GM12892 (cell line): ENCODE measurements at regions not wholly inside any gene's neighbourhood (a gene's known extent, or its start where the extent isn't known, plus 50 kb on each side); places are given as distances from the start of the nearest gene placed in this dataset.

Experiments
- DNase-seq: peaks from one replicate; pipeline ENCODE4 v3.0.0; 2011; ENCODE audit not compliant: insufficient read length
- FAIRE-seq: peaks from 2 replicates; lab custom pipeline; 2011; peaks lifted over from hg19 to GRCh38; lab: Jason Lieb, UNC
- POLR2A ChIP-seq: IDR thresholded peaks from 2 replicates; pipeline ENCODE4 v1.6.1; 2011; ENCODE audit warnings: low read depth, low read length, control low read depth
- POLR2AphosphoS5 ChIP-seq: IDR thresholded peaks from 2 replicates; pipeline ENCODE4 v1.6.1; 2011; ENCODE audit warnings: low read depth, low read length, control low read depth
- TAF1 ChIP-seq: IDR thresholded peaks from 2 replicates; pipeline ENCODE4 v1.6.1; 2011; ENCODE audit warnings: low read depth, mild to moderate bottlenecking, control low read depth, low read length, borderline replicate concordance

DNA sequence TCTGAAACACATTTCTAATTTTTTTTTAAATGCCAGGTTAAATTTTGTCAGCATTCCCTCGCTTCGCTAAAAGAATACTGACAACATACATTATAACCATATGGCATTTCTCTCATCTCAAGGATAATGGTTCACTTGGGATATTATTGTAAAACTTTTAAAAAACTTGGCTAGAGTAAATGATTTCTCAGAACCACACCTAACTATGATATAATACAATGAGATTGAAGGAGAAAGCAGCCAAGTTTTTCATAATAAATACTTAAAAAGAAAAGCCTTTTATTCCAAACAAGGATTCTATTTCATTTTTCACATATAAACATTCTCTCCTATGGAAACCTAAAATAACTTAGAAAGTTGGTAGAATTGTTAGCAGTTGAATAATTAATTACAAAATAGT is 413.9 kb downstream of the HGF start:
- DNase-seq, result no peak
- FAIRE-seq, result no peak
- no peak for TF ChIP-seq POLR2A

DNA sequence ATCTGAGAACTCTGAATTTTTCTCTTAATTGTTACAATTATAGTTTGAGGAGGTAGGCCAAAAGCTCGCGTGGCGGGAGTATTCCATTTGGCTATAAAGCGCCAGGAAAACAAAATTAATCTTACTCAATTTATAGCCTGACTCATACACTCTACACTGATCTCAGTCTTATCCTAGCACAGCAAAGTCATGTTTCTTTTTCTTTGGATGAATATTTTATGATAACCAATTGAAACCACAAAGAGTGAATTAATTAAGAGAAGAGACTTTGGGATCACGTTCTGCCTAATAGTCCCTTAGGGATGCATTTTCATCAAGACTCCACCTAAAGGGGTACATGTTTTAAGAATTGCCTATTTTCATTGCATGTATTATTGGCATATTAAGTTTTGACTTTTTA is 420.8 kb downstream of the HGF start:
- TF ChIP-seq POLR2A, result no peak
- no peak for TF ChIP-seq POLR2AphosphoS5
- no peak for TF ChIP-seq TAF1
- no peak for FAIRE-seq
- DNase-seq, result no peak

DNA sequence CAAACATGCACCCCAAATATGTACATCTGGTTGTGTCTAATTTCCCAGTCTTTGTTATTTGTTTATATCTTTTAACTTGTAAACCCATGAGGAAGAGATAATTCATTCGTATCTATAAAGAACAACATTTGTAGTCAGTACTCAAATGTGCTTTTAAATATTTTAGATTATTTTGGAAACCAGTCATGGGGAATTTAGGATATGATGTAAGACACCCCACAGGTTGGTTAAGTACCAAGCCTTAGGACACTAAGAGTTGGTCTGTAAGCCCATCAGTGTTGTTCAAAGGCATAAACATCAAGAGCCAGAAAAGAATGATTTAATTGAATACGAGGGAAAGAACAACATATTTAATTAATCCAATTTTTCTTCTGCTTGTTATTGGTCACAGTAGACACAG is 421.1 kb upstream of the SEMA3C start:
- FAIRE-seq, result no peak
- no peak for DNase-seq
- TF ChIP-seq POLR2A, result no peak
- TF ChIP-seq POLR2AphosphoS5, result no peak
- TF ChIP-seq TAF1, result no peak

- no peak for TF ChIP-seq POLR2AphosphoS5
- TF ChIP-seq TAF1, result no peak
- no peak for TF ChIP-seq POLR2A
- DNase-seq, result no peak
Observed at GRCh38 chr7:81333536-81333935, 414.7 kb upstream of the SEMA3C start.

GRCh38 chr7:81333004-81333403 is 414.2 kb upstream of the SEMA3C start:
- DNase-seq, result no peak
- TF ChIP-seq POLR2A (no peak), POLR2AphosphoS5 (no peak), TAF1 (no peak)
- FAIRE-seq, result no peak

More at GRCh38 chr7:81333536-81333935, 414.7 kb upstream of the SEMA3C start:
- no peak for FAIRE-seq

DNA sequence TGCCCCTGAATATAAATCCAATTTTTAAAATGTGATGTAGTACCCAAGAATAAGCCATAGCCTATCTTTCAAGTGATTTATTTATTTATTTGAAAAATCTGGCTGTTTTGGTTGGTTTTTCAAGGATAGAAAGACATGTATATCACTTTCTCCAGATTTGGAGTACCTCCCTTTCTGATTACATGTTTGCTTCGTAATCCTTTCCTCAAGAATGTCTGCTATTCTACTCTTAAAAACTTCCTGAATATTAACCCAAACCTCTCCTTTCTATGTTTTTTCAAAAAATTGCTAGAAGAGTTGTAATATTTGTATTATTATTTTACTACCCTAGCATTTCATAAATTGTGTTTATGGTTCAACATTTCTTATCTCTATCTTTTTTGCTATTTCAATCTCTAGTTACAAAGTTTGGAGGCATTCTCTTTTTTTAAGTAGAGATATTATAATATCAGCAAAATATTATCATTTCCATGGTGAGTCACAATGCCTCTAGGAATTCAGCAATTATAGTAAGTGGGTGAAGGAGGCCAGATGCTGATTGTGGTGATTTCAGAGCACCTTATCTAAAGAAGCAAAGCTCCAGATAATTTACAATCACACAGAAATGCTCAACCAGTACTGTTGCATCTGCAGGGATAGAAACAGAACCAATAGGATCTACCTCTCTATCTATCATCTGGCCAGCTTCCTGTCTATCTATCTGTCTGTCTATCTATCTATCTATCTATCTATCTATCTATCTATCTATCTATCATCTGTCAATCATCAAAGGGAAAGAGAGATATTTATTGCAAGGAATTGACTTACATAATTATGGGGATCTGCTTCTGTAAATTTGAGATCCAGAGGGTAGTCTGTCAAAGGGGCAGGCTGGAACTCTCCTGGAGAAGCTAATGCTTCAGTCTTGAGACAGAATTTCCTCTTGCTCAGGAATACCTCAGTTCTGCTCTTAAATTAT is 412.5 kb upstream of the SEMA3C start:
- FAIRE-seq, result no peak
- no peak for TF ChIP-seq POLR2A
- TF ChIP-seq POLR2AphosphoS5, result no peak
- TF ChIP-seq TAF1, result no peak
- DNase-seq, result no peak

DNA sequence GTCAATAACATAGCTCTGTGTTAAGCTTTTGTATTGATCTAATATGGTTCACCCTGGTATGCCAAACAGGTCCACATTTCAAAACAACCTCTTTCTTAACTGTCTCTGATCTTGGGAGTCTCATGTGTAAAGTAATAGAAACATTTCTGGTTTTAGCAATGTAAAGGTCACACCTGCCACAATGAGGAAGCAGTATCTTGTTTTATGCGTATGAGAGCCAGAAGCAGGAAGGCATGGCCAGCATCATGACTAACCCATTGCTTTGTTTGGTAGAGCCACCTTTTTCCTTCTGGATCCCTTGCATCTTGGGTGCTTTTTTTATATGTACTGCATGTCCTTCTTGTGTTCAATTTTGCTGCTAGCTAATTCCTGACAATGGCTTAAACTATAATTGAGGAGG is 411.3 kb upstream of the SEMA3C start:
- no peak for FAIRE-seq
- DNase-seq, result no peak
- no peak for TF ChIP-seq POLR2A
- no peak for TF ChIP-seq TAF1
- no peak for TF ChIP-seq POLR2AphosphoS5

DNA sequence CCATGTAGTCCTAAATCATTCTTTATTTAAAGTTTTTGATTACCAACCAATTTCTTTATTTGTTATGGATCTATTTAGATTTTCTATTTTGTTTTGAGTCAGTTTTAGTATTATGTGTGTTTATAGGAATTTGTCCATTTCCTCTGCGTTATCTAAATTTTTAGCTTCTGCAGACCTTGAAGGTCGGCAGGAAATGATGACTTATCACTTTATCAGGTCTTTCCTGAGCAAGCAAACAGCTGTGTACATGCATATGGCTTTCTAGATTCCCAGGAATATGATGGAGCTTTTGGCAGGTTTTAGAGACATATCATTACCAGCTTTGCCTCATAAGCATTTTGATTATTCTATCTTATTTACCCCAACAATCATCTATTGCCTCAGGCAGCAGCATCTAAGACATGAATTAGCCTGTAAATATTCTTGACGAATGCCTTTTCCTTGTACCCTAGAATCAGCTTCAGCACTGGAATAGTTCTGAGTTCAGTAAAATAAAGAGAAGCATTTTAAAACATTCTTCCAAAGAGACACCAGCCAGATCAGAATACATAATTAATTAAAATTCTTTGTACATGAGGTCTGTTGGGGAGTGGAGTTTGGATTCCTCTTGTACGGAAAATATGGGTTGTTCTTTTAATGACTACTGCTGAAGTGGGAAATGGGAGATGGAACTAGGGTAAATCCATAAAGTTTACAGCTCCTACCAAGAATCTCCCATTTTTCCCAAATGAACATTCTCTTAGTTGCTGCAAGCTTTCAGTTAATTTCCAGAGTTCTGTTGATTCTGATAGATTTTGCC is 408.8 kb upstream of the SEMA3C start:
- FAIRE-seq, result no peak

GRCh38 chr7:81321949-81322348 is 403.1 kb upstream of the SEMA3C start:
- FAIRE-seq (no peak), DNase-seq (no peak)
- TF ChIP-seq POLR2A (no peak), POLR2AphosphoS5 (no peak), TAF1 (no peak)

More for the DNA sequence above, 408.8 kb upstream of the SEMA3C start:
- no peak for DNase-seq
- TF ChIP-seq TAF1, result no peak
- no peak for TF ChIP-seq POLR2AphosphoS5
- no peak for TF ChIP-seq POLR2A

GRCh38 chr7:81317741-81318140 is 398.9 kb upstream of the SEMA3C start:
- no peak for FAIRE-seq
- TF ChIP-seq POLR2AphosphoS5 (no peak), POLR2A (no peak), TAF1 (no peak)
- no peak for DNase-seq

DNA sequence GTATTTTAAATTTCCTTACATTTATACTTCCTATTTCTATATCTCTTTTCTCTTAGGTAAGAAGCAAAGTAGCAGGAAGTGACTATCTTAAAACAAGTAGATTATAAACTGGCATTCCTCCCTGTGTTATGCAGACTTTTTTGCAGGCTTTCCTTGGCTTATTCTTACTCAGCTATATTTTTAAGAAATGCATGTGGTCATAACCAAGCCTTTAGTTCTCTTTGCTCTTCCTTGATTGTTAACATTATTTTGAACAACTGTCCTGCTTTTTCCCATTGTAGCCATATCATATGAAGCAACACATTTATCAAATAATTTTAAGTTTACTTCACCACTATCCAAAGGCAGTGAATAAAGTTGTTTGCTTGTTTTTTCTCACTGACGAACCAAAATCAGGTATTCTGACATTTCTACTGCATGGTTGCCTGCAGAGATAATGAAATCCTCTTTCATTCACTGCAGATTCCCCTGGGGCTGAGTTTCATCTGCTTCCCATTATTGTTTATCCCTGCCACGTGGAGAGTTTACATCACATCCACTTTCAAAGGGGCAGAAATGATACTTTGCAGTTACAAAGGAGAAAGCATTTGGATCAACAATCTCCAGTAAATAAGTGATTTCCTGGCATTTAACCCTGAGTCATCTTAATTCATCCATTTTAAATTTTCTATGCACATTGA is 389.9 kb upstream of the SEMA3C start:
- no peak for DNase-seq

More for the DNA sequence above, 389.9 kb upstream of the SEMA3C start:
- no peak for TF ChIP-seq POLR2A
- no peak for FAIRE-seq
